HCT116 (cell line): ENCODE measurements at regions not wholly inside any gene's neighbourhood (a gene's known extent, or its start where the extent isn't known, plus 50 kb on each side); places are given as distances from the start of the nearest gene placed in this dataset.

Experiments
- ATAC-seq: fragments of 200-7000 bp; cut with Tn5 transposase; 2 replicates; pipeline ENCODE4 v1.9.1; 2020; ENCODE audit warnings: mild to moderate bottlenecking, moderate library complexity
- BruUV-seq: library from RNA; stranded (reverse); fragments of 400-500 nt; replicated peaks from 2 replicates; lab custom pipeline; 2021; lab: Mats Ljungman, UMichigan
- CTCF ChIA-PET: fragments of 300-600 bp; sonication (Branson Sonifier 250); formaldehyde crosslinking; loops from one replicate; lab custom pipeline; 2021; ENCODE audit warnings: antibody characterized with exemption; lab: Charles Lee
- POLR2A ChIA-PET: fragments of 300-600, 350-600 bp; sonication (Branson Sonifier 250); formaldehyde crosslinking; loops from one replicate; lab custom pipeline; 2021; ENCODE audit warnings: antibody characterized with exemption; lab: Charles Lee
- RAD21 ChIA-PET, 2 experiments: fragments of 300-600 bp; sonication (Branson Sonifier 250); formaldehyde crosslinking; loops; one replicate each; lab custom pipeline; 2023; ENCODE audit warnings: low total read pairs in 2 of 2; ENCODE audit not compliant: uncharacterized antibody in 2 of 2, unreplicated experiment in 2 of 2, low non-redundant PET in 1 of 2; lab: Charles Lee
- DNase-seq: peaks from one replicate; pipeline ENCODE4 v3.0.0-alpha.2; 2010; ENCODE audit warnings: low read depth, low spot score
- H2AFZ ChIP-seq: fragments of 200-600 bp; shearing (Covaris generic), sonication (generic); 2 replicates; pipeline ENCODE4 v1.6.1; 2017; ENCODE audit warnings: low read depth, mixed run types, mixed read lengths, antibody characterized with exemption, low read length; ENCODE audit not compliant: poor library complexity, severe bottlenecking
- H3K27ac ChIP-seq: 2 replicates; pipeline ENCODE4 v1.5.1; 2012; ENCODE audit warnings: low read depth, low read length
- H3K27me3 ChIP-seq: fragments of 200-600 bp; sonication (generic); 2 replicates; pipeline ENCODE4 v1.6.1; 2016; ENCODE audit warnings: mixed run types, low read length, mixed read lengths; ENCODE audit not compliant: insufficient read depth
- H3K36me3 ChIP-seq, 2 experiments: fragments of 200-500 bp in 1 of 2; fragments of 200-600 bp in 1 of 2; sonication (Bioruptor generic) in 1 of 2; sonication (generic) in 1 of 2; 2 replicates each; pipeline versions ENCODE4 v1.5.1 to v1.6.1; 2014 to 2016; ENCODE audit warnings: low read length in 2 of 2, inconsistent platforms in 1 of 2, mixed read lengths in 1 of 2, mixed run types in 1 of 2; ENCODE audit not compliant: insufficient read depth in 2 of 2, control insufficient read depth in 1 of 2
- H3K4me1 ChIP-seq, 2 experiments: fragments of 200-600 bp in 1 of 2; sonication (generic) in 1 of 2; 2 replicates each; pipeline versions ENCODE4 v1.5.1 to v1.6.1; 2012 to 2017; ENCODE audit warnings: low read length in 2 of 2, inconsistent platforms in 1 of 2, mild to moderate bottlenecking in 1 of 2, mixed read lengths in 1 of 2, mixed run types in 1 of 2, moderate library complexity in 1 of 2; ENCODE audit not compliant: insufficient read depth in 2 of 2, control insufficient read depth in 1 of 2
- H3K4me2 ChIP-seq: fragments of 200-600 bp; sonication (generic); 2 replicates; pipeline ENCODE4 v1.6.1; 2017; ENCODE audit warnings: mixed run types, low read length, mixed read lengths
- H3K4me3 ChIP-seq, 2 experiments: fragments of 200-600 bp in 1 of 2; sonication (generic) in 1 of 2; replicated peaks in 1 of 2; 2 replicates each; pipeline ENCODE4 v1.5.1; 2011 to 2016; ENCODE audit warnings: low read length in 2 of 2, control low read depth in 1 of 2, low read depth in 1 of 2, mild to moderate bottlenecking in 1 of 2, mixed read lengths in 1 of 2, mixed run types in 1 of 2
- H3K79me2 ChIP-seq: fragments of 200-600 bp; sonication (generic); 2 replicates; pipeline ENCODE4 v1.6.1; 2017; ENCODE audit warnings: mild to moderate bottlenecking, mixed run types, low read length, moderate library complexity, mixed read lengths; ENCODE audit not compliant: insufficient read depth
- H3K9ac ChIP-seq: fragments of 200-600 bp; sonication (generic); 2 replicates; pipeline ENCODE4 v1.6.1; 2016; ENCODE audit warnings: low read length, mixed read lengths
- H3K9me2 ChIP-seq: fragments of 200-600 bp; sonication (generic), shearing (Covaris generic); 2 replicates; pipeline ENCODE4 v1.6.1; 2017; ENCODE audit warnings: mixed run types, mild to moderate bottlenecking, moderate library complexity; ENCODE audit not compliant: insufficient read depth
- H3K9me3 ChIP-seq, 2 experiments: fragments of 200-500 bp in 1 of 2; fragments of 200-600 bp in 1 of 2; sonication (Bioruptor generic) in 1 of 2; sonication (generic) in 1 of 2; 2 replicates each; pipeline ENCODE4 v1.6.1; 2014 to 2017; ENCODE audit warnings: low read length in 2 of 2, mixed read lengths in 2 of 2, inconsistent platforms in 1 of 2, low read depth in 1 of 2, mild to moderate bottlenecking in 1 of 2, mixed run types in 1 of 2, moderate library complexity in 1 of 2; ENCODE audit not compliant: control insufficient read depth in 1 of 2, insufficient read depth in 1 of 2
- H4K20me1 ChIP-seq: fragments of 200-600 bp; sonication (generic), shearing (Covaris generic); 2 replicates; pipeline ENCODE4 v1.6.1; 2017; ENCODE audit warnings: mixed run types, mild to moderate bottlenecking, moderate library complexity; ENCODE audit not compliant: insufficient read depth
- ATF3 ChIP-seq: IDR thresholded peaks from 2 replicates; pipeline ENCODE4 v1.6.1; 2012
- CBX3 ChIP-seq: IDR thresholded peaks from 2 replicates; pipeline ENCODE4 v1.6.1; 2012; ENCODE audit warnings: low read depth
- CEBPB ChIP-seq: IDR thresholded peaks from 2 replicates; pipeline ENCODE4 v1.6.1; 2012; ENCODE audit warnings: low read depth
- ELF1 ChIP-seq: IDR thresholded peaks from 2 replicates; pipeline ENCODE4 v1.6.1; 2012; ENCODE audit warnings: low read depth, borderline replicate concordance
- EZH2phosphoT487 ChIP-seq: fragments of 200-600 bp; IDR thresholded peaks from 2 replicates; pipeline ENCODE4 v1.6.1; 2018; ENCODE audit warnings: antibody characterized with exemption, borderline replicate concordance
- FOSL1 ChIP-seq: IDR thresholded peaks from 2 replicates; pipeline ENCODE4 v1.6.1; 2012; ENCODE audit warnings: low read depth
- POLR2A ChIP-seq: IDR thresholded peaks from 2 replicates; pipeline ENCODE4 v1.7.0; 2011; ENCODE audit warnings: borderline replicate concordance; ENCODE audit not compliant: insufficient read depth, insufficient read length; ENCODE audit errors: extremely low read depth
- REST ChIP-seq: IDR thresholded peaks from 2 replicates; pipeline ENCODE4 v1.6.1; 2012; ENCODE audit warnings: low read depth
- SIN3A ChIP-seq: IDR thresholded peaks from 2 replicates; pipeline ENCODE4 v1.6.1; 2012; ENCODE audit warnings: low read depth
- ZFX ChIP-seq: fragments of 450-650 bp; IDR thresholded peaks from 2 replicates; pipeline ENCODE4 v1.6.1; 2017
- ZNF274 ChIP-seq: fragments of 200-500 bp; sonication (Bioruptor generic); IDR thresholded peaks from 2 replicates; pipeline ENCODE4 v1.6.1; 2014; ENCODE audit warnings: mild to moderate bottlenecking, low read depth, low read length, inconsistent platforms
- intact Hi-C: fragments of 100-400 bp; cut with micrococcal nuclease; formaldehyde crosslinking; loops from 2 replicates; pipeline ENCODE4 v1.10.0; 2022

- TF ChIP-seq REST, result no peak
- TF ChIP-seq, all 23 proteins: peak for 0
Observed at GRCh38 chr9:80501635-80502034, 929.9 kb downstream of the TLE4 start (continued).

- Histone ChIP-seq H3K9me3 (peaks cover 7 to 11% of the 10 kb centered on the region in 2 experiments; a peak in 2 of 4 replicates), H3K4me3 (no peak overlapping the region), H3K27me3 (no peaks in the 10 kb centered on the region), H3K36me3 (no peaks in the 10 kb centered on the region), H3K79me2 (no peaks in the 10 kb centered on the region), H4K20me1 (no peaks in the 10 kb centered on the region), H3K4me2 (no peak overlapping the region), H3K27ac (no peak overlapping the region), H3K4me1 (no peaks in the 10 kb centered on the region), H3K9me2 (no peaks in the 10 kb centered on the region), H2AFZ (no peak overlapping the region), H3K9ac (no peak overlapping the region)
- RAD21 ChIA-PET, result no interaction called here
- DNase-seq (no peak), ATAC-seq (no peak)
- intact Hi-C loops, result no loop called here
- BruUV-seq, result no TSS peak
- CTCF ChIA-PET, result no interaction called here
- POLR2A ChIA-PET, result no interaction called here
- TF ChIP-seq SIN3A (no peak), ZNF274 (no peak), CBX3 (no peak), EZH2phosphoT487 (no peak), POLR2A (no peak), ZFX (no peak), CEBPB (no peak), FOSL1 (no peak), REST (no peak), ELF1 (no peak), ATF3 (no peak)
Observed at GRCh38 chr9:80500300-80500699, 928.5 kb downstream of the TLE4 start.
